Smooth muscle cell (in vitro differentiated cells): ENCODE measurements at regions not wholly inside any gene's neighbourhood (a gene's known extent, or its start where the extent isn't known, plus 50 kb on each side); places are given as distances from the start of the nearest gene placed in this dataset.

Source experiments
- DNase-seq: peaks from one replicate; lab custom pipeline; 2025; ENCODE audit not compliant: unreplicated experiment; lab: John Stamatoyannopoulos, UW
- H2AFZ ChIP-seq: fragments of 200-600 bp; sonication (generic); 2 replicates; pipeline ENCODE4 v1.6.0; 2016; ENCODE audit warnings: antibody characterized with exemption, low read depth, mild to moderate bottlenecking
- H3F3A ChIP-seq: fragments of 200-600 bp; sonication (generic); 2 replicates; pipeline ENCODE4 v1.6.0; 2017; ENCODE audit warnings: antibody characterized with exemption, low read depth
- H3K27ac ChIP-seq: fragments of 200-600 bp; sonication (generic); 2 replicates; pipeline ENCODE4 v1.5.1; 2016; ENCODE audit warnings: low read depth, mild to moderate bottlenecking
- H3K27me3 ChIP-seq: fragments of 200-600 bp; sonication (generic); 2 replicates; pipeline ENCODE4 v1.6.1; 2016; ENCODE audit warnings: low read depth, mild to moderate bottlenecking
- H3K36me3 ChIP-seq: fragments of 200-600 bp; sonication (generic); 2 replicates; pipeline ENCODE4 v1.5.1; 2016; ENCODE audit warnings: low read depth
- H3K4me1 ChIP-seq: fragments of 200-600 bp; sonication (generic); 2 replicates; pipeline ENCODE4 v1.5.1; 2016; ENCODE audit warnings: low read depth
- H3K4me2 ChIP-seq: fragments of 200-600 bp; sonication (generic); 2 replicates; pipeline ENCODE4 v1.6.0; 2016; ENCODE audit warnings: mild to moderate bottlenecking
- H3K4me3 ChIP-seq: fragments of 200-600 bp; sonication (generic); 2 replicates; pipeline ENCODE4 v1.5.1; 2016; ENCODE audit warnings: mild to moderate bottlenecking
- H3K79me2 ChIP-seq: fragments of 200-600 bp; sonication (generic); 2 replicates; pipeline ENCODE4 v1.6.0; 2016; ENCODE audit warnings: low read depth, mild to moderate bottlenecking
- H3K9ac ChIP-seq: fragments of 200-600 bp; sonication (generic); 2 replicates; pipeline ENCODE4 v1.6.0; 2016; ENCODE audit warnings: low read depth
- H3K9me3 ChIP-seq: fragments of 200-600 bp; sonication (generic); replicated peaks from 2 replicates; pipeline ENCODE4 v1.5.1; 2016; ENCODE audit warnings: low read depth
- H4K20me1 ChIP-seq: fragments of 200-600 bp; sonication (generic); 2 replicates; pipeline ENCODE4 v1.6.0; 2016; ENCODE audit warnings: low read depth
- CTCF ChIP-seq: fragments of 200-600 bp; sonication (generic); IDR thresholded peaks from 2 replicates; pipeline ENCODE4 v1.5.1; 2017; ENCODE audit warnings: borderline replicate concordance, mild to moderate bottlenecking, antibody characterized with exemption; ENCODE audit not compliant: insufficient read depth, poor library complexity, severe bottlenecking
- WGBS: methylation state at CpG from one replicate; pipeline ENCODE4 v1.1.7; 2016; ENCODE audit warnings: low lambda C conversion rate; 5-methylcytosine and 5-hydroxymethylcytosine counted together

DNA sequence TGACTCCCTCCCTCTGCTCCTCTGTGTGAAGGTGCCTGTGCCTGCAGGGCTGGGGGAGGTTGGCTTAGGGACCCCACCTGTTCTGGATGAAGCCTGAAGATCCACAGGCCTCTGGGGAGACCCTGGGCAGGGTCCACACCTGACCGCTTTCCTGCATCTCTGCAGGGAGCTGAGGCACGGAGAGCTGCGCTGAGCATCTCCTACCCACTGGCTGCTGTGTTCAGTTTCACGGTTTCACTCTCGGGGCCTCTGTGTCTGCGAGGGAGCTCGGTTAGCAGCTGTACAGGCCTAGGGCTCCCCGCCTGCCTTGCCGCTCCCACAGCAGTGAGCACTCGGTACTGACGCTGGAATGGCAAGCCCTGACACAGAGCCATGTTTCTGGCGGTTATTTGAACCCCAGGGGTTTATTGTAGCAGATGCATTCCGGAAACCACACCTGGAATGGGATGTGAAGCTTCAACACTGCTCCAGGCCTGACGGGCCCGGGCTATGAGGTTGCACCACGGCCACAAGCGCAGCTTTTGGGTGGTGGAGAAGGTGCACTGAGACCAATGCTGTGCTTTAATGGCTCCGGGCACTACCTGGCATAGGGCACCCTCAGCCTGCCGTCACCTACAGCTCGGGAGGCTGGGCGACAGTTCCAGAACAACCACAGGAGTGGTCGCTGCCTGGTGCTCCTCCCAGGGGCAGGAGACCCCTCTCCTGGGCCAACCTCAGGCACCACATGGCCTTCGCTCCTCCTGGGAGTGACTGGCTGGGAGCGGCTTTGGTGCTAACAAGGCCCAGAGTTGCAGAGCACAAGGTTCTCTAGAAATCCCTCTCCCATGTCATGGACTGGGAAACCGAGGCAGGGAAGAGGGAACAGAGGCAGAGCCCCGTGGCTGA, 257.9 kb downstream of the NDUFA10 start:
- Histone ChIP-seq H3K9me3 (no peaks in the 10 kb centered on the region), H2AFZ (no peak overlapping the region), H3K27ac (no peak overlapping the region), H3K4me1 (no peaks in the 10 kb centered on the region), H3K4me3 (no peak overlapping the region), H3K79me2 (no peaks in the 10 kb centered on the region), H3K9ac (no peak overlapping the region), H3F3A (no peaks in the 10 kb centered on the region), H4K20me1 (no peaks in the 10 kb centered on the region), H3K27me3 (no peaks in the 10 kb centered on the region), H3K4me2 (no peak overlapping the region), H3K36me3 (no peaks in the 10 kb centered on the region)
- no peak for TF ChIP-seq CTCF
- no peak for DNase-seq
- 87% methylated on average over 26 of the region's 26 CpGs for WGBS

GRCh38 chr2:239765911-239766310, 259.2 kb downstream of the NDUFA10 start:
- 93% methylated on average over 12 of the region's 12 CpGs for WGBS
- Histone ChIP-seq H3K4me1 (no peaks in the 10 kb centered on the region), H3K4me2 (no peak overlapping the region), H3K9ac (no peak overlapping the region), H3K9me3 (no peaks in the 10 kb centered on the region), H3K27ac (no peak overlapping the region), H3F3A (no peaks in the 10 kb centered on the region), H3K79me2 (no peaks in the 10 kb centered on the region), H2AFZ (no peak overlapping the region), H3K27me3 (no peaks in the 10 kb centered on the region), H4K20me1 (no peaks in the 10 kb centered on the region), H3K4me3 (no peak overlapping the region), H3K36me3 (no peaks in the 10 kb centered on the region)
- DNase-seq = no peak
- TF ChIP-seq CTCF = no peak

- Histone ChIP-seq H3F3A (no peaks in the 10 kb centered on the region), H3K9ac (no peak overlapping the region), H2AFZ (no peak overlapping the region), H4K20me1 (no peaks in the 10 kb centered on the region), H3K27me3 (no peaks in the 10 kb centered on the region), H3K4me3 (no peak overlapping the region), H3K4me2 (no peak overlapping the region), H3K4me1 (no peaks in the 10 kb centered on the region), H3K79me2 (no peaks in the 10 kb centered on the region), H3K9me3 (no peaks in the 10 kb centered on the region), H3K27ac (no peak overlapping the region), H3K36me3 (no peaks in the 10 kb centered on the region)
- DNase-seq = no peak
- 90% methylated on average over 17 of the region's 17 CpGs for WGBS
- TF ChIP-seq CTCF = no peak
Measured at GRCh38 chr2:239765076-239765845, 259.9 kb downstream of the NDUFA10 start.
